Astrocyte (in vitro differentiated cells and primary cell): ENCODE measurements at regions not wholly inside any gene's neighbourhood (a gene's known extent, or its start where the extent isn't known, plus 50 kb on each side); places are given as distances from the start of the nearest gene placed in this dataset.

Source experiments
- DNase-seq: peaks from one replicate; pipeline ENCODE4 v3.0.0-alpha.2; 2010; ENCODE audit warnings: low read depth
- FAIRE-seq: peaks from 2 replicates; lab custom pipeline; 2011; peaks lifted over from hg19 to GRCh38; lab: Jason Lieb, UNC
- H2AFZ ChIP-seq: 2 replicates; pipeline ENCODE4 v1.6.0; 2012; ENCODE audit warnings: low read depth, low read length, inconsistent platforms
- H3K27ac ChIP-seq: 2 replicates; pipeline ENCODE4 v1.5.1; 2011; ENCODE audit warnings: low read depth, low read length, inconsistent platforms
- H3K27me3 ChIP-seq: 2 replicates; pipeline ENCODE4 v1.6.0; 2011; ENCODE audit warnings: low read length, inconsistent platforms; ENCODE audit not compliant: insufficient read depth
- H3K36me3 ChIP-seq: 2 replicates; pipeline ENCODE4 v1.5.1; 2011; ENCODE audit warnings: low read length, inconsistent platforms; ENCODE audit not compliant: insufficient read depth
- H3K4me1 ChIP-seq: 2 replicates; pipeline ENCODE4 v1.5.1; 2011; ENCODE audit warnings: low read length, inconsistent platforms; ENCODE audit not compliant: insufficient read depth
- H3K4me2 ChIP-seq: 2 replicates; pipeline ENCODE4 v1.6.0; 2012; ENCODE audit warnings: low read length, inconsistent platforms
- H3K4me3 ChIP-seq: 2 replicates; pipeline ENCODE4 v1.5.1; 2011; ENCODE audit warnings: low read depth, mild to moderate bottlenecking, low read length, inconsistent platforms; ENCODE audit not compliant: insufficient read depth
- H3K79me2 ChIP-seq: 2 replicates; pipeline ENCODE4 v1.6.0; 2012; ENCODE audit warnings: mild to moderate bottlenecking, low read length, inconsistent platforms; ENCODE audit not compliant: insufficient read depth
- H3K9ac ChIP-seq: 2 replicates; pipeline ENCODE4 v1.6.0; 2012; ENCODE audit warnings: mild to moderate bottlenecking, low read length, inconsistent platforms
- H3K9me3 ChIP-seq: 2 replicates; pipeline ENCODE4 v1.5.1; 2012; ENCODE audit warnings: low read depth, mild to moderate bottlenecking, low read length, inconsistent platforms; ENCODE audit not compliant: insufficient read depth
- H4K20me1 ChIP-seq: 2 replicates; pipeline ENCODE4 v1.6.0; 2012; ENCODE audit warnings: low read length, inconsistent platforms; ENCODE audit not compliant: insufficient read depth
- H3K27ac Mint-ChIP-seq: one replicate; pipeline ENCODE4 v1.8.0; 2021; ENCODE audit warnings: mild to moderate bottlenecking, mixed read lengths; ENCODE audit not compliant: unreplicated experiment
- H3K27me3 Mint-ChIP-seq: one replicate; pipeline ENCODE4 v1.8.0; 2021; ENCODE audit warnings: low read depth, mixed read lengths; ENCODE audit not compliant: unreplicated experiment
- H3K36me3 Mint-ChIP-seq: one replicate; pipeline ENCODE4 v1.8.0; 2021; ENCODE audit warnings: low read depth, mixed read lengths; ENCODE audit not compliant: unreplicated experiment
- H3K4me1 Mint-ChIP-seq: one replicate; pipeline ENCODE4 v1.8.0; 2021; ENCODE audit warnings: low read depth, mixed read lengths; ENCODE audit not compliant: unreplicated experiment
- H3K4me3 Mint-ChIP-seq: one replicate; pipeline ENCODE4 v1.8.0; 2021; ENCODE audit warnings: mild to moderate bottlenecking, moderate library complexity, mixed read lengths; ENCODE audit not compliant: unreplicated experiment
- H3K9me3 Mint-ChIP-seq: one replicate; pipeline ENCODE4 v1.8.0; 2021; ENCODE audit warnings: mild to moderate bottlenecking, mixed read lengths; ENCODE audit not compliant: unreplicated experiment
- EZH2 ChIP-seq: IDR thresholded peaks from 2 replicates; pipeline ENCODE4 v1.6.1; 2012; ENCODE audit warnings: mild to moderate bottlenecking, low read length, inconsistent platforms; ENCODE audit not compliant: insufficient read depth
- TF ChIP-seq, protein P1 (sequence below): IDR thresholded peaks from 2 replicates; pipeline ENCODE4 v1.5.1; 2011; ENCODE audit warnings: low read depth, mild to moderate bottlenecking, inconsistent platforms, low read length, moderate library complexity; ENCODE audit not compliant: insufficient read depth

- H3K36me3 Mint-ChIP-seq: no peaks in the 10 kb centered on the region
- no peak for TF ChIP-seq EZH2
- TF ChIP-seq, protein P1, sequence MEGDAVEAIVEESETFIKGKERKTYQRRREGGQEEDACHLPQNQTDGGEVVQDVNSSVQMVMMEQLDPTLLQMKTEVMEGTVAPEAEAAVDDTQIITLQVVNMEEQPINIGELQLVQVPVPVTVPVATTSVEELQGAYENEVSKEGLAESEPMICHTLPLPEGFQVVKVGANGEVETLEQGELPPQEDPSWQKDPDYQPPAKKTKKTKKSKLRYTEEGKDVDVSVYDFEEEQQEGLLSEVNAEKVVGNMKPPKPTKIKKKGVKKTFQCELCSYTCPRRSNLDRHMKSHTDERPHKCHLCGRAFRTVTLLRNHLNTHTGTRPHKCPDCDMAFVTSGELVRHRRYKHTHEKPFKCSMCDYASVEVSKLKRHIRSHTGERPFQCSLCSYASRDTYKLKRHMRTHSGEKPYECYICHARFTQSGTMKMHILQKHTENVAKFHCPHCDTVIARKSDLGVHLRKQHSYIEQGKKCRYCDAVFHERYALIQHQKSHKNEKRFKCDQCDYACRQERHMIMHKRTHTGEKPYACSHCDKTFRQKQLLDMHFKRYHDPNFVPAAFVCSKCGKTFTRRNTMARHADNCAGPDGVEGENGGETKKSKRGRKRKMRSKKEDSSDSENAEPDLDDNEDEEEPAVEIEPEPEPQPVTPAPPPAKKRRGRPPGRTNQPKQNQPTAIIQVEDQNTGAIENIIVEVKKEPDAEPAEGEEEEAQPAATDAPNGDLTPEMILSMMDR: no peak
- no peaks in the 10 kb centered on the region for H3K36me3 ChIP-seq
Measured at GRCh38 chr4:188552741-188553275, 413.6 kb downstream of the TRIML1 start.

GRCh38 chr4:188554413-188554812, 415.2 kb downstream of the TRIML1 start:
- Histone ChIP-seq H2AFZ (no peak overlapping the region), H3K79me2 (no peaks in the 10 kb centered on the region), H3K9me3 (no peaks in the 10 kb centered on the region), H3K4me3 (no peak overlapping the region), H3K27ac (no peak overlapping the region), H3K4me1 (no peaks in the 10 kb centered on the region), H3K36me3 (no peaks in the 10 kb centered on the region), H3K27me3 (no peaks in the 10 kb centered on the region), H4K20me1 (no peaks in the 10 kb centered on the region), H3K9ac (no peak overlapping the region), H3K4me2 (no peak overlapping the region)
- no peak for DNase-seq
- TF ChIP-seq, protein P1: no peak
- no peak for TF ChIP-seq EZH2
- no peaks in the 10 kb centered on the region for H3K9me3 Mint-ChIP-seq
- H3K4me1 Mint-ChIP-seq: peaks cover 8% of the 10 kb centered on the region
- no peaks in the 10 kb centered on the region for H3K27me3 Mint-ChIP-seq
- no peaks in the 10 kb centered on the region for H3K36me3 Mint-ChIP-seq
- H3K4me3 Mint-ChIP-seq: no peak overlapping the region
- FAIRE-seq: no peak
- no peak overlapping the region for H3K27ac Mint-ChIP-seq

More at GRCh38 chr4:188552741-188553275, 413.6 kb downstream of the TRIML1 start:
- no peak for DNase-seq
- no peak overlapping the region for H3K4me3 Mint-ChIP-seq
- Histone ChIP-seq H3K4me3 (no peak overlapping the region), H2AFZ (no peak overlapping the region), H3K9ac (no peak overlapping the region), H3K27me3 (no peaks in the 10 kb centered on the region), H4K20me1 (no peaks in the 10 kb centered on the region), H3K4me1 (no peaks in the 10 kb centered on the region), H3K27ac (no peak overlapping the region), H3K9me3 (no peaks in the 10 kb centered on the region), H3K79me2 (no peaks in the 10 kb centered on the region), H3K4me2 (no peak overlapping the region)
- peaks cover 8% of the 10 kb centered on the region for H3K4me1 Mint-ChIP-seq
- FAIRE-seq: no peak
- H3K9me3 Mint-ChIP-seq: no peaks in the 10 kb centered on the region
- H3K27ac Mint-ChIP-seq: no peak overlapping the region
- no peaks in the 10 kb centered on the region for H3K27me3 Mint-ChIP-seq

GRCh38 chr4:188573104-188573503, 433.9 kb downstream of the TRIML1 start:
- Histone ChIP-seq H3K27me3 (no peaks in the 10 kb centered on the region), H2AFZ (no peak overlapping the region)
- H3K9me3 Mint-ChIP-seq: peaks cover 2% of the 10 kb centered on the region

More at GRCh38 chr4:188573104-188573503, 433.9 kb downstream of the TRIML1 start:
- TF ChIP-seq, protein P1: no peak
- TF ChIP-seq EZH2: no peak
- H3K4me1 ChIP-seq: no peaks in the 10 kb centered on the region
- no peak overlapping the region for H3K4me3 Mint-ChIP-seq
- no peaks in the 10 kb centered on the region for H3K79me2 ChIP-seq
- H3K27ac Mint-ChIP-seq: no peak overlapping the region
- no peak overlapping the region for H3K4me2 ChIP-seq
- no peaks in the 10 kb centered on the region for H4K20me1 ChIP-seq
- H3K9me3 ChIP-seq: no peaks in the 10 kb centered on the region
- no peak for FAIRE-seq
- H3K36me3 Mint-ChIP-seq: no peaks in the 10 kb centered on the region
- H3K4me1 Mint-ChIP-seq: peaks cover 3% of the 10 kb centered on the region
- no peak overlapping the region for H3K4me3 ChIP-seq
- no peak overlapping the region for H3K9ac ChIP-seq
- H3K36me3 ChIP-seq: no peaks in the 10 kb centered on the region
- no peak overlapping the region for H3K27ac ChIP-seq
- no peaks in the 10 kb centered on the region for H3K27me3 Mint-ChIP-seq
- no peak for DNase-seq
